ENCODE measurements at regions not wholly inside any gene's neighbourhood (a gene's known extent, or its start where the extent isn't known, plus 50 kb on each side); places are given as distances from the start of the nearest gene placed in this dataset.

DNA sequence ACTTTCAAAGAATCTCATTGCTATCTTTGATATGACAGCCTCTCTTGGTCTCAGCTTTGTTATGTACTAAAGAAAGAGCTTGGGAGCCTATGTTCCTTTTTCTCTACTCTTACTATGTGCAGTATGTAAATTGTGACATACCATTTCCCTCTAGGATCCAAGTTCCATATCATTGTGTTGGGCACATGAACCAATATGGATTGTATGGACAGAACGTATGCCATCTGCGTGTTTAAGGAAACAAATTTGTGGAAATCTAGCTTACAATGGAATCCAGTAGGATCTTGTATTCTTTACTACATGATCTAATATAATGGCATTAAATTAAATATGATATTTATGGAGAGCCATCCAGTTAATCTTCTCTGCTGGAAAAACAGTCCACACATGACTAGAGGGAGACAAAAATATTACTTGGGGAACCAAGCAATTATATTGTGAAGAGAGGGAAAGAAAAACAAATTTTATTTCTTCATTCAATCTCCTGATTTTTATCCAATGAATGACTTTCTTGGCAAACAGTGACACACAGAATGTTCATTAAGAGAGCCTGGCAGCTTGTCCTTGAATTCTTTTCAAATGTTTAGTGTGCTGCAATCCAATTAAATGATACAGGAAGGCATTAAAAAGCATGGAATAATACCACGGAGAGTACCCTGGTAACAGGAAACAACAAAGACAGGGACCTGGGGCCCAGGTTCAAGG lies 106.5 kb upstream of the DAB1 start:
- no peak for DNase-seq

DNA sequence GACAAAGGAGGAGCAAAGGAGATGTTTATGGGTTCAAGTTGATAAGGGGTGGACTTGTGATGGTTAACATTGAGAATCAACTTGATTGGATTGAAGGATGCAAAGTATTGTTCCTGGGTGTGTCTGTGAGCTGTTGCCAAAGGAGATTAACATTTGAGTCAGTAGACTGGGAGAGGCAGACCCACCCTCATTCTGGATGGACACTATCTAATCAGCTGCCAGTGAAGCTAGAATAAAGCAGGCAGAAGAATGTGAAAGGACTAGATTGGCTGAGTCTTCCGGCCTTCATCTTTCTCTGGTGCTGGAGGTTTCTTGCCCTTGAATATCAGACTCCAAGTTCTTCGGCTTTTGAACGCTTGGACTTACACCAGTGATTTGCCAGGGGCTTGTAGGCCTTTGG lies 98.7 kb upstream of the DAB1 start:
- no peak for DNase-seq

DNA sequence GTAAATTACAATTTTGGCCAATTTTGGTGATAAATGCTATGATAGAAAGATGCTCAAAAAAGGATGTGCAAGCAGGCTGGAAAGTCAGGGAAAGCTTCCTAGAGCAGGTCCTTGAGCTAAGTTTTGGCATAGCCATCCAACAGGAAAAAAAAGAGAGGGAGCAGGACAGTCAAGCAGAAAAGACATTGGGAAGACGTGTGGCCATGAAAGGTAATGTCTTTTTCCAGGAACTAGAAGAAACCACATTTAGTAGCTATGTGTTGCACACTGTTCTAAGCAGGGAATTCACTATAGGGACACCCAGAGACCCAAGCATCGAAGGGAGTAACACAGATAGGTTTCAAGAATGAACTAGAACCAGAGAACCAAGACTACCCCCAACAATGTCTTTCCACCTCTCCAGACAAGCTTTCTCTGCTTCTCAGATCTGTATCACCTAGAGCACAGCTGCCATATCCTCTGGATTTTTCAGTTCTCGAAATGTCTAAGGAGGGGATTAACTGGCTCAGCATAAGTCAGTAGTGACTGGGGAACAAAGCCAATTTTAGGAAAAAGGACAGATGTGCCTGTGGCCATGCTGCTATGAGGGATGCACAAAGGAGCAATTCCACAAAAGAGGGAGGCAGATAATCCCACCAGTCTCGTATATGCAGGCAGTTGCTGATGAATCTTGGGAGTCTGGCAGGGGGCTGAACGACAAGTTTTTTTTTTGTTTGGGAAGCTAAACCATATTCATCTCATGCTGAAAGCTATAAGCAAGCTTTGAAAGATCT lies 97.1 kb upstream of the DAB1 start:
- no peak for DNase-seq

GRCh38 chr1:57518496-57518895 lies 94.6 kb upstream of the DAB1 start:
- DNase-seq, result no peak

DNA sequence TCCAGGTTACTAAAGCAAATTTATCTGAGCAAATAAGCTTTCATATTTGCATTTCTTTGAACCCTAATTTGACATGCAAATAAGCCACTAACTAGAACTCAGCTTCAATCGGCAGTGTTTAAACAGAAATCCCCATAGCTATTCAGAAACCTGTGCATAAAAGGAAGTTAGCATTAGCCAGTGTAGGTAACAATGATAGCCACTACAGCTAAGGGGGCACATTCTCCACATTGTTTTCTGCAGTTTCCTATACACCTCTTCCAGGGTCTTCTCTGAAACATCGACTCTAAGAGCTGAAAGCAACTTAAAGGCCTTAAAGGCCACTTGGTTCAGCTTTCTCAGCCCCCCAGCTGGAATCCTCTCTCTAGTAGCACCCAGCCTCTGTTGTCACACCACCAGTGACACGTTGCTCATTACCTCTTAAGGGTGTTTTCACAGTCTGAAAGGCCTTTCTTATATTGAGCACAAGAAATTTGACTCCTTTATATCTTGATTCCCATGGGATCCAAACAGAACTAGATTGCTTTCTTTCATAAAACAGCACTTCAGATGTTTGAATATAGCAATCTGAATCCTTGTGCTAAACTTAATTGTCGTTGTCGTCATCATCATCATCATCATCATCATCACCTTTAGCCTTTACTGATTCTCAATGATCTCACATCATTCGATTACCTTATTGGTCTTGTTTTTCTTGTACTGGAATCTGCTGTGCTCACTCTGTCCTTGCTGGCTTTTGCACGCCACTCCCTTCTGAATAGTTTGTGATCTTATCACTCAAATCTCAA lies 93.9 kb upstream of the DAB1 start:
- no peak for DNase-seq

DNA sequence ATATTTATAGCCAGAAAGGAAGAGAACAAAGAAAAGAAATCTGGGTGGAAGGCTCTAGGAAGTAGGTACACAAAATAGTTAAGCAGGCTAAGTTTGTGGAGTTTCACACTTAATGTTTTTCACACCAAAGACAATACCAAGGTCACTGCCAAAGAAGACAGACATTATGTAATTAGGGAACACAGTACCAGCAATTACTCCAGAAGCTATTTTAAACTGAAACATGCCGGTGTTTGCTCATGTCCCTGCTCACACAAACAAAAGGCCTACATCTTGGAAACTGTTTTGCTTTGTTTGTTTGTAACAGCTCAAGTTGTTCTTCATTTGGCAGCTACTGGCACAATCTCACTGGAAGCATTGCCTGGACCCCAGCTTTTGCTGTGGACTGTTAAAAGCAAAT lies 88.5 kb upstream of the DAB1 start:
- no peak for DNase-seq

DNA sequence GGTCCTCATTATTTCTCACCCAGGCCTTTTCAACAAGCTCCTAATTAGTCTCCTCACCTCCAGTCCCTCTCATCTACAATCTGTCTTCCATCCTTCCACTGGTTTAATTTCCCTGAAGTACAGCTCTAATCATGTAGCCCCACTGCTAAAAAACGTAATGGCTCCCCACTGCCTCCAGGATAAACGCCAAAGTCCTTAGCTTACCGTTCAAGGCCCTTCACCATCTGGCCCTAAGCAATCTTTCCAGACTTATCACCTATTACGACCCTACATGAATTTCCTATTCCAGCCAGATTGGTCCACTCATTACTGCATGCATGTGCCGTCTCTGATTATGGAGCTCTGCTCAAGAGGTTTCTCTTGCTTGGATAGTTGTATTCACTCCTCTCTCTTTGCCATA lies 83.1 kb upstream of the DAB1 start:
- no peak for DNase-seq

GRCh38 chr1:57503337-57503736 lies 79.5 kb upstream of the DAB1 start:
- no peak for DNase-seq

- no peak for DNase-seq
These were observed 76.4 kb upstream of the DAB1 start for GRCh38 chr1:57500136-57500830.

DNA sequence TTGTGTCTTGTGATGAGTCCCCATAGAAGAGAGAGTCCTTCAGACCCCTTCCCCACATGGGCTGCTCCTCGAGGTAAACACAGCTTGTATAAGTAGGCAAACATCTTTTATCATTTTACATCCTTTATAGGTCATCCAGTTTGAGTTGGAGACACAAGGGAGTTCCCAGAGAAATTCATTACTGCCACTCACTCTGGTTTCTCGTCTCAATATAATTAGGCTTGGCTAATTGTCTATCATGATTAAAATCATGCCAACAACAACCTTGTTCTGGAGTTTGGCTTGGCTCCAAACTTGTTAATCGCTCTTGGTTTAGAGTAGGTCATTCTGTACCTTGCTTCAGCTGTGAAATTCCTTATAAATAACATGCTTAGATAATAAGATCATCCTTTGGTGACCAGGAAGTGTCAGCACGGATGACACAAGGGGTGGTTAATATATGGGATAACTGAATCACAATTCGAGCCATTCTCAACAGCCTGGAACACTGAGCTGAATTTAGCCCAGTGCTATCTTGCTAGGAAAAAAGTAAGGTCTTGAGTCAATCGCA lies 70.7 kb upstream of the DAB1 start:
- DNase-seq, result no peak

GRCh38 chr1:57492586-57493226 lies 68.8 kb upstream of the DAB1 start:
- DNase-seq, result no peak

- DNase-seq, result no peak
These were observed 65.6 kb upstream of the DAB1 start for GRCh38 chr1:57489358-57490036.

- DNase-seq, result no peak
These were observed 61.8 kb upstream of the DAB1 start for GRCh38 chr1:57485643-57486042.

DNA sequence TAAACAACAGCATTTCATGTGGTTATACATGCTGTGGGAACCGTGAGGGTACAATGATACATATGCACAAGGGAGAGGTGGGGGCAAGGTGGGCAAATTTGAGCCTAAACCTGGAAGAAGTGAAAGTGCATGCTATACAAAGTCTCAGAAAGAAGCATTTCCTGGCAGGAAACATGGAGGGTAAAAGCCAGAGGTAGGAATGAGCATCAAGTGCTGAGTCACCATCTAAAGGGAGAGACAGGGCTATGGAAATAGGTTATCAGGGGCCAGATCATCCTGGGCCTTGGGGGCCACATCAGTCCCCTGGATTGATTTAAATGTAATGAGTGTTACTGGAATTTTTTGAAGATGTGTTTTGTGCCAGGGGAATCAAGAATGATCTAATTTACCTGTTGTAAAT lies 60.1 kb upstream of the DAB1 start:
- DNase-seq, result no peak

DNA sequence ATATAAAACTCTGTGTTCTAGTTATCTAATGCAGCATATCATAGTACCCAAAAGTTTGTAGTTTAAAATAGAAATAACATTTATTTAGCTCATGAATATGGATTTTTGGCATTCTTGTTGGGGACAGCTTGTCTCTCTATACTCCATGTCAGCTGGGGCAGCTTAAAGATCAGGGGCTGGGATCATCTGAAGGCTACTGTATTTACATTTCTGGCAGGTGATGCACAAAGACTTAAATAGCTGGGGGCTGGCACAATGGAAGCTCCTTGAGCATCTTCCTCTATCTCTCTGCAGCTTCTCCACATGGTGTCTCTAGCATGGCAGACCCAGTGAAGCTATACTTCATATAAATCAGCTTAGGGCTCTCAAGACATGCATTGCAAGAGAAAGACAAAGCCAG lies 55.6 kb upstream of the DAB1 start:
- no peak for DNase-seq

DNA sequence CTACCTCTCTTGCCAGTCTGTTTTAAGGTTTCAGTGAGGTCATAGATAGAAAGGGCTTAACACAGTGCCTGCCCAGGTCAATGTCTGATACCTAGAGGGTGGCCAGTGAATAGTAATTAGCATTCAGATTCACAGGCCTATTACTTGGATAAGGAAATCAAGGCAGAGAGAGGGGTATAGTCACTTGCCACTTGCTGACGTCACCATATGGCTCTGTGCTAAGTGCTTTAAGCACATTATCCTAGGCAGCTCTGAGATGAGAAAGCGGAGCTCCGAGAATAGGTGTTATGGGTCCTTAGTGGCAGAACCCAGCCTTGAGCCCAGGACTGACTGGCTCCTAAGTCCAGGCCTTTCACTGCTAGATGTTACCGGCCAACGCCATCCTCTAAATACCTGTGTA lies 51.5 kb upstream of the DAB1 start:
- DNase-seq, result no peak

DNA sequence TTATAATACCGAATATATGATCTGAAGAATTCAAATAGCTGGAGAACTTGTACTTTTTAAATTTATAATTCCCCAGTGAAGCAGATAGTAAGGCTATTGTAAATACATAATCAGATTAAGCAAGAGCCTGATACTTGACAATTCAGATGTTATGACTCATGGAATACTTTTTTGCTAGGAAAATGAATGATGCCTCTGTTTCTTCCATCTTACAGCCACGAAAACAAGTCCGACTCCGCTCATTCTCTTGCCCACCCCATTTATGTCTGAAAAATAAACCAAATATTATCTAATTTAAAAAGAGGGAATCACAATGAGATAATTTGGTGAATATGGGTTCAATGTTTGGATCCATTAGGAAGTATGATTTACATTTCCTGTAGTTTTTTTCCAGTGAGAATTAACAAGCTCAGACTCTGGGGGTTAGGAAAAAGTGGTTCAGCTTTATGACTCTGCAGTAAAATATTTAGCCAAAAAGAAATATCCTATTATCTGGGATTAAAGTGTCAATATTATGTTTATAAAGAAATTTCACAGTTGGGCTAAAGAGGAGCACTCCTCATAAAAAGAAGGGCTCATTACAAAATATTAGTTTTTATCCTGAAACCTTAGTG lies 50.4 kb upstream of the DAB1 start:
- DNase-seq, result no peak

Measured in DMS79 treated with DMSO at 0.1 percent for 48 hours (cell line).